ENCODE measurements at regions not wholly inside any gene's neighbourhood (a gene's known extent, or its start where the extent isn't known, plus 50 kb on each side); places are given as distances from the start of the nearest gene placed in this dataset.

- TF ChIP-seq, protein P1, sequence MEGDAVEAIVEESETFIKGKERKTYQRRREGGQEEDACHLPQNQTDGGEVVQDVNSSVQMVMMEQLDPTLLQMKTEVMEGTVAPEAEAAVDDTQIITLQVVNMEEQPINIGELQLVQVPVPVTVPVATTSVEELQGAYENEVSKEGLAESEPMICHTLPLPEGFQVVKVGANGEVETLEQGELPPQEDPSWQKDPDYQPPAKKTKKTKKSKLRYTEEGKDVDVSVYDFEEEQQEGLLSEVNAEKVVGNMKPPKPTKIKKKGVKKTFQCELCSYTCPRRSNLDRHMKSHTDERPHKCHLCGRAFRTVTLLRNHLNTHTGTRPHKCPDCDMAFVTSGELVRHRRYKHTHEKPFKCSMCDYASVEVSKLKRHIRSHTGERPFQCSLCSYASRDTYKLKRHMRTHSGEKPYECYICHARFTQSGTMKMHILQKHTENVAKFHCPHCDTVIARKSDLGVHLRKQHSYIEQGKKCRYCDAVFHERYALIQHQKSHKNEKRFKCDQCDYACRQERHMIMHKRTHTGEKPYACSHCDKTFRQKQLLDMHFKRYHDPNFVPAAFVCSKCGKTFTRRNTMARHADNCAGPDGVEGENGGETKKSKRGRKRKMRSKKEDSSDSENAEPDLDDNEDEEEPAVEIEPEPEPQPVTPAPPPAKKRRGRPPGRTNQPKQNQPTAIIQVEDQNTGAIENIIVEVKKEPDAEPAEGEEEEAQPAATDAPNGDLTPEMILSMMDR (IDR thresholded peaks at IDR 0.05; ENCODE audit: insufficient read depth, low read length, poor library complexity, severe bottlenecking) = no peak
- Histone ChIP-seq H3K36me3 (ENCODE audit: control insufficient read depth, insufficient read depth, low read length) (no peaks in the 10 kb centered on the region), H3K27me3 (ENCODE audit: control insufficient read depth, insufficient read depth, low read length) (no peaks in the 10 kb centered on the region), H3K4me3 (ENCODE audit: low read depth, low read length) (no peak overlapping the region)
- DNase-seq (ENCODE audit: low read depth) = no peak
Observed at GRCh38 chr6:152859225-152859624, 108.6 kb downstream of the VIP start.

DNA sequence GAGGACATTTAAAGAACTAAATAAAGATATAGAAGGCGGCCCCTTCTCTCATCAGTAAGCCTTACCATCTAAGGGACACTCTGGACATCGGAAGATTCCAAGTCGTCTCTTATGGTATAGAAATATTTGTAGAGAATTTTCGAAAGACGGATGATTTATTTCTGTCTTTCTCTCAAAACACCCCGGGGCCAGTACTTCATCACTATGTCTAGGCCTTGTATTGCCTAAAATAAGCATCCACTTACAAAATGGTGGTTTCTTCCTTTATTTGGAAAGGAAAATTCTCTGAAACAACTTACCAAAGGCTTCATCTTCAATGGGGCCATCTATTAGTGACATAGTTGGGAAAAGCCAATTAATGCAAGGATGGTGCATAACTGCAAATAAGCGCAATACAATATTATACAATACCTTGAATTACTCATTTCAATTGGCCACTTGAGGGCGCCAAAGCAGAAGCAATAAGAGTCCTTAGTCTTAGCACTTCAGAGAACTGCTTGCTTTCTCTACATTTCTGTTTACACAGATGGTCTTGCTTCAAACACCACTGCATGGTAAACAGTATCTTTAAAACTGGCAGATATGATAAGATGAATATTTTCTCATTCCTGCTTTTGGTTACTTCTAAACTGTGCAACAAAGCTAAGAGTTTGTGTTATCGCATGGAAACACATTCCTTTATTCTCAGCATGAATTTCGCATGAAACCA lies 113.2 kb downstream of the VIP start:
- Histone ChIP-seq H3K4me3 (ENCODE audit: low read depth, low read length) (no peak overlapping the region), H3K27me3 (ENCODE audit: control insufficient read depth, insufficient read depth, low read length) (no peaks in the 10 kb centered on the region), H3K36me3 (ENCODE audit: control insufficient read depth, insufficient read depth, low read length) (no peaks in the 10 kb centered on the region)
- TF ChIP-seq, protein P1 (IDR thresholded peaks at IDR 0.05; ENCODE audit: insufficient read depth, low read length, poor library complexity, severe bottlenecking) = peak; percentile 69
- DNase-seq (ENCODE audit: low read depth) = peak; percentile 10

DNA sequence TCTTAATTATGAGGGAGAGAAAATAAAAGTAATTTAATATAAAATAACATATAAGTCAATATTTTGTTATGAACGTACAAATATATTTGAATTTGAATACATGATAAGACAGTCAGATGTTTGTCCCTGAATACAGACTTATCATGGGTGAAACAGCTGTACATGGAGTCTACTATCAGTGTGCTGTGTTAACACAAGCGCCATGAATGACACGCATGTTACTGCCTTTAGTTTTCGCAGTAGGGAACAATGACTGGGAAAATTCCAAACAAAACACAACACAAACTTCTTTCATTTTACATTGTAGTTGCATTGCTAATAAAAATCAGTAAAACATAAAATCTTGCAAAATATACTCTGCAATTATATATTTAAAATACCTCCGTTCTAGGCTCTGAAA lies 108.6 kb downstream of the FBXO5 start:
- no peaks in the 10 kb centered on the region for H3K36me3 ChIP-seq (ENCODE audit: control insufficient read depth, insufficient read depth, low read length)
- no peak for DNase-seq (ENCODE audit: low read depth)
- H3K4me3 ChIP-seq (ENCODE audit: low read depth, low read length) = no peak overlapping the region
- H3K27me3 ChIP-seq (ENCODE audit: control insufficient read depth, insufficient read depth, low read length) = no peaks in the 10 kb centered on the region
- TF ChIP-seq, protein P1 (IDR thresholded peaks at IDR 0.05; ENCODE audit: insufficient read depth, low read length, poor library complexity, severe bottlenecking) = no peak

- Histone ChIP-seq H3K27me3 (ENCODE audit: control insufficient read depth, insufficient read depth, low read length) (no peaks in the 10 kb centered on the region), H3K36me3 (ENCODE audit: control insufficient read depth, insufficient read depth, low read length) (no peaks in the 10 kb centered on the region), H3K4me3 (ENCODE audit: low read depth, low read length) (no peak overlapping the region)
- no peak for DNase-seq (ENCODE audit: low read depth)
- TF ChIP-seq, protein P1 (IDR thresholded peaks at IDR 0.05; ENCODE audit: insufficient read depth, low read length, poor library complexity, severe bottlenecking) = no peak
Observed at GRCh38 chr6:152874846-152875568, 107.8 kb downstream of the FBXO5 start.

DNA sequence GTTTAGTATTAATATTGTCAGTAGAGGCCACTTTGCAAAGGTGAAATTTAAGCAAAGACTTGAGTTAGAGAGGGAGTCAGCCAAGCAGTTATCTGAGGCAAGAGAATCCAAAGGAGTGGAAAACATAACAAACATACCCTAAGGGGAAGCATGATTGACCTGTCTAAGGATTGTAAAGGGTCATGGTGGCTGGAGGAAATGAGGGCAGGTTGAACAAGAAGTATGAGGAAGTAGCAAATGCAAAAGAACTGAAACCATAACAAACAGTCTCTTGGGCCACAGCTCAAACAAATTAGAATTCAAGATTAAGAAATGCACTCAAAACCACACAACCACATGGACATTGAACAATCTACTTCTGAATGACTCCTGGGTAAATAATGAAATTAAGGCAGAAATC lies 103.2 kb downstream of the FBXO5 start:
- no peak overlapping the region for H3K4me3 ChIP-seq (ENCODE audit: low read depth, low read length)
- DNase-seq (ENCODE audit: low read depth) = no peak
- H3K36me3 ChIP-seq (ENCODE audit: control insufficient read depth, insufficient read depth, low read length) = no peaks in the 10 kb centered on the region
- H3K27me3 ChIP-seq (ENCODE audit: control insufficient read depth, insufficient read depth, low read length) = no peaks in the 10 kb centered on the region
- TF ChIP-seq, protein P1 (IDR thresholded peaks at IDR 0.05; ENCODE audit: insufficient read depth, low read length, poor library complexity, severe bottlenecking) = no peak

Measured in kidney epithelial cell (primary cell).